Suprapubic skin (tissue), 4 donors: ENCODE measurements at regions not wholly inside any gene's neighbourhood (a gene's known extent, or its start where the extent isn't known, plus 50 kb on each side); places are given as distances from the start of the nearest gene placed in this dataset.

Experiments
- EP300 ChIP-seq: sonication (generic); formaldehyde crosslinking; IDR thresholded peaks from one replicate; pipeline ENCODE4 v1.6.1; 2017; ENCODE audit warnings: antibody characterized with exemption
- POLR2A ChIP-seq, 2 donors: fragments of 450-650 bp; IDR thresholded peaks; one replicate each; pipeline ENCODE4 v1.6.1; 2017; ENCODE audit warnings: antibody characterized with exemption in 2 of 2, mild to moderate bottlenecking in 2 of 2, moderate library complexity in 2 of 2
- POLR2AphosphoS5 ChIP-seq, 3 donors: sonication (generic); formaldehyde crosslinking; IDR thresholded peaks; one replicate each; pipeline ENCODE4 v1.6.1; 2017; ENCODE audit warnings: antibody characterized with exemption in 3 of 3
- TF ChIP-seq, protein P1 (sequence below), 2 donors: fragments of 200-600 bp in 1 of 2; fragments of 450-650 bp in 1 of 2; sonication (generic) in 1 of 2; IDR thresholded peaks; one replicate each; pipeline ENCODE4 v1.5.1; 2016 to 2019; ENCODE audit warnings: antibody characterized with exemption in 2 of 2, mild to moderate bottlenecking in 1 of 2, moderate library complexity in 1 of 2

- TF ChIP-seq POLR2AphosphoS5 (IDR thresholded peaks at IDR 0.05), result no peak
- no peak for TF ChIP-seq POLR2A (IDR thresholded peaks at IDR 0.05)
- TF ChIP-seq, protein P1, sequence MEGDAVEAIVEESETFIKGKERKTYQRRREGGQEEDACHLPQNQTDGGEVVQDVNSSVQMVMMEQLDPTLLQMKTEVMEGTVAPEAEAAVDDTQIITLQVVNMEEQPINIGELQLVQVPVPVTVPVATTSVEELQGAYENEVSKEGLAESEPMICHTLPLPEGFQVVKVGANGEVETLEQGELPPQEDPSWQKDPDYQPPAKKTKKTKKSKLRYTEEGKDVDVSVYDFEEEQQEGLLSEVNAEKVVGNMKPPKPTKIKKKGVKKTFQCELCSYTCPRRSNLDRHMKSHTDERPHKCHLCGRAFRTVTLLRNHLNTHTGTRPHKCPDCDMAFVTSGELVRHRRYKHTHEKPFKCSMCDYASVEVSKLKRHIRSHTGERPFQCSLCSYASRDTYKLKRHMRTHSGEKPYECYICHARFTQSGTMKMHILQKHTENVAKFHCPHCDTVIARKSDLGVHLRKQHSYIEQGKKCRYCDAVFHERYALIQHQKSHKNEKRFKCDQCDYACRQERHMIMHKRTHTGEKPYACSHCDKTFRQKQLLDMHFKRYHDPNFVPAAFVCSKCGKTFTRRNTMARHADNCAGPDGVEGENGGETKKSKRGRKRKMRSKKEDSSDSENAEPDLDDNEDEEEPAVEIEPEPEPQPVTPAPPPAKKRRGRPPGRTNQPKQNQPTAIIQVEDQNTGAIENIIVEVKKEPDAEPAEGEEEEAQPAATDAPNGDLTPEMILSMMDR (IDR thresholded peaks at IDR 0.05), result no peak
- TF ChIP-seq EP300, result no peak
Observed at GRCh38 chr1:73789965-73790364, 408.0 kb downstream of the LRRIQ3 start.
